GM18868 (cell line): ENCODE measurements at regions not wholly inside any gene's neighbourhood (a gene's known extent, or its start where the extent isn't known, plus 50 kb on each side); places are given as distances from the start of the nearest gene placed in this dataset.

Experiments used
- ATAC-seq: cut with Tn5 transposase; IDR thresholded peaks from one replicate; pipeline ENCODE4 v1.9.1; 2021; ENCODE audit warnings: mild to moderate bottlenecking, moderate library complexity; ENCODE audit not compliant: unreplicated experiment

GRCh38 chr4:137597752-137598430 lies 65.6 kb upstream of the PCDH18 start:
- no peak for ATAC-seq

DNA sequence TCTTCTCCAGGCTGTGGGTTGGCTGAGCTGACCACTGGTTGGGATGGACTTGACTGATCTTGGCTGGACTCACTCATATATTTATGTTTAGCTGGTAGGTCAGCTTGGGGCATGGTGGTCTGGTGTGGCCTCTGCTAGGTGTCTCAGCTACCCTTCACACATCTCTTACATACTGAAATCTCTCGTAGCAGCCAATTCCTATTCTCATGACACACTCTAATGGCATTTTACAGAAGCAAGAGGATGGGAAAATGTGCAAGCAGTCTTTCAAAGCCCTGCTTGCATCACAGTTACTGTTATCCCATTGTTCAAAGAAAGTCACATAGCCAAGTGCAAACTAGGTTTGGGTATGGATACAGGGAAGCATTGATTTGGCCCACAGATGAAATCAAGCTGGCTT lies 55.5 kb upstream of the PCDH18 start:
- ATAC-seq = no peak

DNA sequence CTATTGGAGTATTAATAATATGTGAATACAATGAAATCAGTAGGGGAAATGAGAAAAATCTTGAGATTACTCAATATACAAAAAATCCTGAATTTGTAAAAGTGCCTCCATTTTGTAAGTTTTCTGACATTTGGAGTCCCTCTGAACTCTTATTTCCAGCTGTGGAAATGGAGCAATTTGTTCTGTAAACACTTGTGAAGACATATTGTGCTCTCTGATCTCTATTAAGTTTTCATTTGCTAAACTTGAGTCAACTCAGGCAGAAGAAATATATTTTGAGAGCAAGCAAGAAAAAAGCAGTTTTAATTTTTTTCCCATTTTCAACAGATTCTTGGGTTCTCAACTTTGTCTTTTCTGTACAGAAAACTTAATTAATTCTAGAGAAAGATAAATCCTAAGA lies 51.4 kb upstream of the PCDH18 start:
- ATAC-seq = no peak
